ENCODE measurements at regions not wholly inside any gene's neighbourhood (a gene's known extent, or its start where the extent isn't known, plus 50 kb on each side); places are given as distances from the start of the nearest gene placed in this dataset.

GRCh38 chr2:33836628-33837027 lies 237.5 kb upstream of the FAM98A start:
- no peak for DNase-seq (ENCODE audit: low spot score)
- no peak overlapping the region for H3K4me3 ChIP-seq
- TF ChIP-seq, protein P1, sequence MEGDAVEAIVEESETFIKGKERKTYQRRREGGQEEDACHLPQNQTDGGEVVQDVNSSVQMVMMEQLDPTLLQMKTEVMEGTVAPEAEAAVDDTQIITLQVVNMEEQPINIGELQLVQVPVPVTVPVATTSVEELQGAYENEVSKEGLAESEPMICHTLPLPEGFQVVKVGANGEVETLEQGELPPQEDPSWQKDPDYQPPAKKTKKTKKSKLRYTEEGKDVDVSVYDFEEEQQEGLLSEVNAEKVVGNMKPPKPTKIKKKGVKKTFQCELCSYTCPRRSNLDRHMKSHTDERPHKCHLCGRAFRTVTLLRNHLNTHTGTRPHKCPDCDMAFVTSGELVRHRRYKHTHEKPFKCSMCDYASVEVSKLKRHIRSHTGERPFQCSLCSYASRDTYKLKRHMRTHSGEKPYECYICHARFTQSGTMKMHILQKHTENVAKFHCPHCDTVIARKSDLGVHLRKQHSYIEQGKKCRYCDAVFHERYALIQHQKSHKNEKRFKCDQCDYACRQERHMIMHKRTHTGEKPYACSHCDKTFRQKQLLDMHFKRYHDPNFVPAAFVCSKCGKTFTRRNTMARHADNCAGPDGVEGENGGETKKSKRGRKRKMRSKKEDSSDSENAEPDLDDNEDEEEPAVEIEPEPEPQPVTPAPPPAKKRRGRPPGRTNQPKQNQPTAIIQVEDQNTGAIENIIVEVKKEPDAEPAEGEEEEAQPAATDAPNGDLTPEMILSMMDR (IDR thresholded peaks at IDR 0.05): no peak
- H3K27ac ChIP-seq: no peak overlapping the region

DNA sequence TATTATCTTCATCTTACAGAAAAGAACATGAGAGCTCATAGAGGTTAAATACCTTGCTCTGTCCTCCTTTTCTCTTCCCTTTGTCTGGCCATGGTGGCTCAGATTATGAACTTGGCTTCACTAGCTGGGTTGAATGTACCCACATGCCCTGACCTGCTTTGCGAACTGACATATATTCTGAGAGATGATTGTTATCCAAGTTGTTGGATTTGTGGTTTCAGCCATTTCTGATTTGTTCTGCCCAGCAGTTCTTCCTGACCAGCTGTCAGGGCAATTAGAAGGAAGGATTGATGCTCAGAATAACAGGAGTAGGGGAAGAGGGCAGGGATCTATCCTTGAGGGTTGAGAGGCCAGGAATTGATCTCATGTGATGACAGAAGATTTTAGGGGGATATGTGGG lies 236.8 kb upstream of the FAM98A start:
- no peak for DNase-seq (ENCODE audit: low spot score)
- no peak overlapping the region for H3K27ac ChIP-seq
- H3K4me3 ChIP-seq: no peak overlapping the region
- TF ChIP-seq, protein P1 (IDR thresholded peaks at IDR 0.05): no peak

DNA sequence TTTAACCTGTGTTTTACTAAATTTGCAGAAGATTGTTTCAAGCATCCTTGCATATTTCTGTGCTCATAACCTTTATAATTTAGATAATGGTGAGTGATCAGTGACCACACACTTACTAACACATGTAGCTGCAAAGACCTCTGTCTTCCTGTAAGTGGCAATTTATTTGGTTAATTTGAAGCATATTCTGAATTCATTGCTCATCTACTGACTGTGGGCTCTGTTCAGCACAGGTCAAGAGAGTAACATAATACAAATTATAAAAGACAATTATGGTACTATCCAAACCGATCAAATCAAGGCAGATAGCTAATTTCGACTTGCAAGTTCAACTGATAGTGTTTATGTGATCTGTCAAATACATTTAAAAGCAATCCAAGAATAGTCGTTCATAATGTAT lies 223.9 kb upstream of the FAM98A start:
- H3K4me3 ChIP-seq: no peak overlapping the region
- TF ChIP-seq, protein P1 (IDR thresholded peaks at IDR 0.05): no peak
- DNase-seq (ENCODE audit: low spot score): no peak
- H3K27ac ChIP-seq: no peak overlapping the region

- H3K27ac ChIP-seq: no peak overlapping the region
- H3K4me3 ChIP-seq: no peak overlapping the region
- TF ChIP-seq, protein P1 (IDR thresholded peaks at IDR 0.05): no peak
- no peak for DNase-seq (ENCODE audit: low spot score)
These were observed 213.6 kb upstream of the FAM98A start for GRCh38 chr2:33812707-33813106.

DNA sequence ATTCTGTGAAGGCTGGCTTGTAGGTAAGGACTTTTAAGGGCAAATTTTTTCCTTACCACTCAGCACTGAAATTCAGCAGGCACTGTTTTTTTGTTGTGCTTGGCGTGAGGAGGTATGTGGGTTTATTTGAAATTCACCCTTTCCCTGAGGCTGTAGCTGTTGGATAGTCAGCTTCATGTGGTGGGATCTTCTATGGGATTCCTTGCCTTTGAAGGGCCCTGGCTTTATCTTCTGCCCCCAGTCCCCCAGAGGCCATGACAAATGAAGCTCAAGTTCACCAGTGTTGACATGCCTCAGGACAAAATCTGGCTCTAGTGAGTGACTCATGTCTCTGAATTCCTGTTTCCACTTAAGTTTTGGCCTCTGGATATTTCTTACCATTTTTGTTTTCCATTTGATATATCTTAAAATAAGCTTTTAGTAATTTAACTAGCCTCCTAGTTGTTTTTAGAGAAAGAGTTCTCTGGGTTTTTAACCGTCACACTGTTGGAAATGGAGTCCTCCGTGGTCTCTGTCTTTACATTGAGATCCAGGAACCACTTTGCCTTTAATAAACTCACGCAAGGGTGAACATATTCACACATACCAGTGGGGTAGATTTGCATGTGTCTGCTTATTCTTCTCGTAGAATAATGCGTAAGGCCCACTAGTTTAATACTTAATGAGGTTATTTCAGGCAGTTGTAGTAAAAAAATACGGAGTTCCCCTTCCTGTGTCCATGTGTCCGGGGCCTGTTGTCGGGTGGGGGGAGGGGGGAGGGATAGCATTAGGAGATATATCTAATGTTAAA lies 211.1 kb upstream of the FAM98A start:
- no peak for DNase-seq (ENCODE audit: low spot score)
- TF ChIP-seq, protein P1 (IDR thresholded peaks at IDR 0.05): no peak
- H3K27ac ChIP-seq: no peak overlapping the region
- H3K4me3 ChIP-seq: no peak overlapping the region

DNA sequence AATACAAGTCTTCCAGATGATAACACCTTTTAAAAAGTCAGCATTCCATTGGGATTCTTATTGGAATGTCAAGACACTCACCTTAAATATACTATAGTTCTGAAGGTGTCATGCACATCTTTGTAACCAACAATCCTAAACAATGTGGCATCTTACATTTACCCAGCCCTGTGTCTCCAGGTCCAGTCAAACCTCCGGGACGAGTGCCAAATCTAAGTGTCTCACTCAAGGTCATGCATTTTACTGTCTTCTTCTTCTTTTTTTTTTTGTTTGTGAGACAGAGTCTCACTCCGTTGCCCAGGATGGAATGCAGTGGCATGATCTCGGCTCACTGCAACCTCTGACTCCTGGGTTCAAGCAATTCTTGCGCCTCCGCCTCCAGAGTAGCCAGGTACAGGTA lies 206.9 kb upstream of the FAM98A start:
- Histone ChIP-seq H3K4me3 (no peak overlapping the region), H3K27ac (no peak overlapping the region)
- TF ChIP-seq, protein P1 (IDR thresholded peaks at IDR 0.05): no peak
- no peak for DNase-seq (ENCODE audit: low spot score)

GRCh38 chr2:33804155-33804554 lies 205.1 kb upstream of the FAM98A start:
- no peak overlapping the region for H3K4me3 ChIP-seq
- H3K27ac ChIP-seq: no peak overlapping the region
- DNase-seq (ENCODE audit: low spot score): no peak
- TF ChIP-seq, protein P1 (IDR thresholded peaks at IDR 0.05): no peak
